Osteocyte (in vitro differentiated cells): ENCODE measurements at regions not wholly inside any gene's neighbourhood (a gene's known extent, or its start where the extent isn't known, plus 50 kb on each side); places are given as distances from the start of the nearest gene placed in this dataset.

Experiments used
- DNase-seq: peaks from one replicate; pipeline ENCODE4 v3.0.0; 2021; ENCODE audit warnings: mixed read lengths; ENCODE audit not compliant: unreplicated experiment; ENCODE audit errors: extremely low spot score
- H3K27ac Mint-ChIP-seq: one replicate; pipeline ENCODE4 v1.8.0; 2021; ENCODE audit warnings: mild to moderate bottlenecking, mixed read lengths; ENCODE audit not compliant: unreplicated experiment
- H3K27me3 Mint-ChIP-seq: one replicate; pipeline ENCODE4 v1.8.0; 2021; ENCODE audit warnings: mixed read lengths; ENCODE audit not compliant: unreplicated experiment
- H3K36me3 Mint-ChIP-seq: one replicate; pipeline ENCODE4 v1.8.0; 2021; ENCODE audit warnings: mixed read lengths; ENCODE audit not compliant: unreplicated experiment
- H3K4me1 Mint-ChIP-seq: one replicate; pipeline ENCODE4 v1.8.0; 2021; ENCODE audit warnings: mixed read lengths; ENCODE audit not compliant: unreplicated experiment
- H3K4me3 Mint-ChIP-seq: one replicate; pipeline ENCODE4 v1.8.0; 2021; ENCODE audit warnings: mild to moderate bottlenecking, moderate library complexity, mixed read lengths; ENCODE audit not compliant: unreplicated experiment
- H3K9me3 Mint-ChIP-seq: one replicate; pipeline ENCODE4 v1.8.0; 2021; ENCODE audit warnings: mixed read lengths; ENCODE audit not compliant: unreplicated experiment
- TF ChIP-seq, protein P1 (sequence below): fragments of 200-600 bp; sonication (generic); IDR thresholded peaks from 2 replicates; pipeline ENCODE4 v1.5.0; 2021; ENCODE audit warnings: antibody characterized with exemption, mild to moderate bottlenecking, moderate library complexity

- TF ChIP-seq, protein P1, sequence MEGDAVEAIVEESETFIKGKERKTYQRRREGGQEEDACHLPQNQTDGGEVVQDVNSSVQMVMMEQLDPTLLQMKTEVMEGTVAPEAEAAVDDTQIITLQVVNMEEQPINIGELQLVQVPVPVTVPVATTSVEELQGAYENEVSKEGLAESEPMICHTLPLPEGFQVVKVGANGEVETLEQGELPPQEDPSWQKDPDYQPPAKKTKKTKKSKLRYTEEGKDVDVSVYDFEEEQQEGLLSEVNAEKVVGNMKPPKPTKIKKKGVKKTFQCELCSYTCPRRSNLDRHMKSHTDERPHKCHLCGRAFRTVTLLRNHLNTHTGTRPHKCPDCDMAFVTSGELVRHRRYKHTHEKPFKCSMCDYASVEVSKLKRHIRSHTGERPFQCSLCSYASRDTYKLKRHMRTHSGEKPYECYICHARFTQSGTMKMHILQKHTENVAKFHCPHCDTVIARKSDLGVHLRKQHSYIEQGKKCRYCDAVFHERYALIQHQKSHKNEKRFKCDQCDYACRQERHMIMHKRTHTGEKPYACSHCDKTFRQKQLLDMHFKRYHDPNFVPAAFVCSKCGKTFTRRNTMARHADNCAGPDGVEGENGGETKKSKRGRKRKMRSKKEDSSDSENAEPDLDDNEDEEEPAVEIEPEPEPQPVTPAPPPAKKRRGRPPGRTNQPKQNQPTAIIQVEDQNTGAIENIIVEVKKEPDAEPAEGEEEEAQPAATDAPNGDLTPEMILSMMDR = no peak
- H3K4me1 Mint-ChIP-seq = no peaks in the 10 kb centered on the region
- no peak for DNase-seq
- H3K9me3 Mint-ChIP-seq = peaks cover 7% of the 10 kb centered on the region
- no peaks in the 10 kb centered on the region for H3K27me3 Mint-ChIP-seq
- no peak overlapping the region for H3K4me3 Mint-ChIP-seq
- H3K27ac Mint-ChIP-seq = no peak overlapping the region
- no peaks in the 10 kb centered on the region for H3K36me3 Mint-ChIP-seq
Measured at GRCh38 chr12:97941686-97942354, 479.2 kb downstream of the RMST start.

DNA sequence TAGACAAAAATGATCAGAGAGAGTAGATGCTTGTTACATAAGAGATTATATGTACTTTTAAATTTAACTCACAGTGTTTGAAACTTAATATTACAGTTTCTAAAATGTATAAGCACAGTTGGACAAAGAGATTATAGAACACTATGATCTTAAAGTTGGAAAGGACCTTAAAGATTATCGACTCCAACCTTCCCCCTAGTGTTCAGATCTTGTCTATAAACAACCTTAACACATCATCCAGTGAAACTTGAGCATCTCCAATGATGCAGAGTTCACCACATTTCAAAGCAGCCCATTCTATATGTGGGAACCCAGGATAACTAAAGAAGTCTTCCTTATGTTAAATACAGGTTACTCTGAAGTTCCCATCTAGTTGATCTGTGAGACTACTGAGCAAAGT lies 480.8 kb downstream of the RMST start:
- TF ChIP-seq, protein P1 = no peak
- H3K27ac Mint-ChIP-seq = no peak overlapping the region

DNA sequence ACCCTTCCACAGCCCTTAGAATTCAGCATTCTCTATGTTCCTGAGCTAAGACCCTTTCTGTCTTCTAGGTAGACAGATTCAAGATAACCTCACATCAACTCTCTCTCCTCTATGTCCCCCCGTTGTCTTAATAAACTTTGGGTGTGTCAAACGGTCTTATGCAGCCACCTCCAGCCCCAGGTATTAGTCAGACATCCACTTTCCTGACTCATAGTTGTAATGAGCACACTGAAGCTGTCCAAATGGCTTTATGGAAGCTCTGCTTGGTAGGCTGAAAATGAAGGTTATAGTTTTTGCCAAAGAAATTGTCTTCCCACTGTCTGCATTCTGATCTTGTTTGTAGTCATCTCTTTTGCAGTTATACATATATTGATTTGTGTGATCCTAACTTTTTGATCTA lies 482.0 kb downstream of the RMST start:
- Mint-ChIP-seq H3K36me3 (no peaks in the 10 kb centered on the region), H3K9me3 (peaks cover 18% of the 10 kb centered on the region), H3K27me3 (no peaks in the 10 kb centered on the region), H3K4me3 (no peak overlapping the region), H3K27ac (no peak overlapping the region), H3K4me1 (no peaks in the 10 kb centered on the region)
- TF ChIP-seq, protein P1 = no peak
- no peak for DNase-seq

More for the DNA sequence above, 480.8 kb downstream of the RMST start:
- Mint-ChIP-seq H3K4me3 (no peak overlapping the region), H3K36me3 (no peaks in the 10 kb centered on the region), H3K9me3 (peaks cover 18% of the 10 kb centered on the region), H3K4me1 (no peaks in the 10 kb centered on the region), H3K27me3 (no peaks in the 10 kb centered on the region)
- no peak for DNase-seq

GRCh38 chr12:97946701-97947100 lies 484.1 kb downstream of the RMST start:
- H3K27me3 Mint-ChIP-seq = no peaks in the 10 kb centered on the region
- no peak overlapping the region for H3K27ac Mint-ChIP-seq
- H3K9me3 Mint-ChIP-seq = peaks cover 18% of the 10 kb centered on the region
- H3K36me3 Mint-ChIP-seq = no peaks in the 10 kb centered on the region
- TF ChIP-seq, protein P1 = no peak
- no peaks in the 10 kb centered on the region for H3K4me1 Mint-ChIP-seq
- DNase-seq = no peak
- H3K4me3 Mint-ChIP-seq = no peak overlapping the region

- Mint-ChIP-seq H3K27ac (no peak overlapping the region), H3K4me1 (no peaks in the 10 kb centered on the region), H3K36me3 (no peaks in the 10 kb centered on the region), H3K4me3 (no peak overlapping the region), H3K27me3 (no peaks in the 10 kb centered on the region), H3K9me3 (peaks cover 13% of the 10 kb centered on the region)
- DNase-seq = no peak
- TF ChIP-seq, protein P1 = no peak
Measured at GRCh38 chr12:97948591-97948990, 486.0 kb downstream of the RMST start.
